ENCODE measurements at regions not wholly inside any gene's neighbourhood (a gene's known extent, or its start where the extent isn't known, plus 50 kb on each side); places are given as distances from the start of the nearest gene placed in this dataset.
A peak's percentile ranks its signal among the peaks of the same experiment; 100 is the strongest.

DNA sequence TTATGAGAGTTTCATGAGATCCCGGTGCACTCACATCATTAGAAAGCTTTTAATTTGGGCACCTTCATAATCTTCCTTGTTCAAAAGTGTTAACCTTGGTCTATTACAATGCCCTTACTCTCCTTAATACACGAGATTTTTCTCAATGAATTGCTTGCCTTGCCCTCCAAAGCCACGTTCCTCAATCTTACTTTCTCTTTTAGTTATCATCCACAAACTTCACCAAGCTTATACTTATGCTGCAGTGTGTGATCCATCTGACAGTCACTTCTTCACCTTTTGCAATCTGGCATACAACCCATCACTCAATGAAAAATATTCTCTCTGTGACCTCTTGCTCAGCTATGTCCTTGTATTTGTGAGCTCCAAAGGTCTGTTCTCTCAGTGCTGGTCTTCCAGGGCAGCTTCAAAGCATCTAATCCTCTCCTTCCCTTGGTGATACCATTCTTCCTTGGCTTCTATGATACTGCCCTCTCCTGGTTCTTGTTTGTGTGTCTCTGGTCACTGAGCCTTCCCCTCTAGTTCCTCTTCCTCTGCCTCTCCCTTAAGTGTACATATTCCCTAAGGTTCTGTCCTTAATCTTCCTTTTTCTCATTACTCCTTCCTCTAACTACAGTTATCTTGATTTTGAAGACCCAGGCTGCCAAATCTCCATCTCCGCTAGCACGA lies 202.2 kb upstream of the STARD13 start:
- WGBS = 87% methylated on average over 5 of the region's 5 CpGs
- H3K9ac ChIP-seq (ENCODE audit: low read depth in 1 of 2, low read length in 2 of 2) = no peak overlapping the region
- DNase-seq (ENCODE audit: low spot score) = no peak
- no peak overlapping the region for H3K4me3 ChIP-seq (ENCODE audit: low read depth in 1 of 3, low read length in 3 of 3)
- H3K4me1 ChIP-seq (ENCODE audit: control insufficient read depth in 4 of 4, insufficient read depth in 4 of 4, low read length in 3 of 4) = no peaks in the 10 kb centered on the region
- H3K9me3 ChIP-seq (ENCODE audit: control insufficient read depth in 4 of 4, low read length in 3 of 4) = peaks cover 0 to 8% (median 2%) of the 10 kb centered on the region in 4 donors
- no peak overlapping the region for H3K27ac ChIP-seq (ENCODE audit: low read depth in 1 of 2, low read length in 2 of 2)
- TF ChIP-seq YY1 (IDR thresholded peaks at IDR 0.05) (no peak), RAD21 (IDR thresholded peaks at IDR 0.05) (peak; percentile 64 to 77), SP1 (IDR thresholded peaks at IDR 0.05) (no peak), FOXA1 (IDR thresholded peaks at IDR 0.05) (no peak), NR2F2 (IDR thresholded peaks at IDR 0.05) (no peak), HNF4G (IDR thresholded peaks at IDR 0.05) (no peak), TAF1 (conservative IDR thresholded peaks at IDR 0.05) (no peak), HNF4A (conservative IDR thresholded peaks at IDR 0.05) (no peak), JUND (IDR thresholded peaks at IDR 0.05) (no peak), FOXA2 (IDR thresholded peaks at IDR 0.05) (no peak), GABPA (IDR thresholded peaks at IDR 0.05 in 1 of 2, conservative IDR thresholded peaks at IDR 0.05 in 1 of 2) (no peak), EGR1 (IDR thresholded peaks at IDR 0.05; ENCODE audit: low read depth in 2 of 2) (no peak)
- TF ChIP-seq, protein P1, sequence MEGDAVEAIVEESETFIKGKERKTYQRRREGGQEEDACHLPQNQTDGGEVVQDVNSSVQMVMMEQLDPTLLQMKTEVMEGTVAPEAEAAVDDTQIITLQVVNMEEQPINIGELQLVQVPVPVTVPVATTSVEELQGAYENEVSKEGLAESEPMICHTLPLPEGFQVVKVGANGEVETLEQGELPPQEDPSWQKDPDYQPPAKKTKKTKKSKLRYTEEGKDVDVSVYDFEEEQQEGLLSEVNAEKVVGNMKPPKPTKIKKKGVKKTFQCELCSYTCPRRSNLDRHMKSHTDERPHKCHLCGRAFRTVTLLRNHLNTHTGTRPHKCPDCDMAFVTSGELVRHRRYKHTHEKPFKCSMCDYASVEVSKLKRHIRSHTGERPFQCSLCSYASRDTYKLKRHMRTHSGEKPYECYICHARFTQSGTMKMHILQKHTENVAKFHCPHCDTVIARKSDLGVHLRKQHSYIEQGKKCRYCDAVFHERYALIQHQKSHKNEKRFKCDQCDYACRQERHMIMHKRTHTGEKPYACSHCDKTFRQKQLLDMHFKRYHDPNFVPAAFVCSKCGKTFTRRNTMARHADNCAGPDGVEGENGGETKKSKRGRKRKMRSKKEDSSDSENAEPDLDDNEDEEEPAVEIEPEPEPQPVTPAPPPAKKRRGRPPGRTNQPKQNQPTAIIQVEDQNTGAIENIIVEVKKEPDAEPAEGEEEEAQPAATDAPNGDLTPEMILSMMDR (IDR thresholded peaks at IDR 0.05; ENCODE audit: low read depth, low read length, missing input control) = peak; percentile 20
- TF ChIP-seq, protein P2, sequence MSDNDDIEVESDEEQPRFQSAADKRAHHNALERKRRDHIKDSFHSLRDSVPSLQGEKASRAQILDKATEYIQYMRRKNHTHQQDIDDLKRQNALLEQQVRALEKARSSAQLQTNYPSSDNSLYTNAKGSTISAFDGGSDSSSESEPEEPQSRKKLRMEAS (IDR thresholded peaks at IDR 0.05) = no peak
- TF ChIP-seq, protein P3, sequence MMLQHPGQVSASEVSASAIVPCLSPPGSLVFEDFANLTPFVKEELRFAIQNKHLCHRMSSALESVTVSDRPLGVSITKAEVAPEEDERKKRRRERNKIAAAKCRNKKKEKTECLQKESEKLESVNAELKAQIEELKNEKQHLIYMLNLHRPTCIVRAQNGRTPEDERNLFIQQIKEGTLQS (IDR thresholded peaks at IDR 0.05) = no peak
- TF ChIP-seq, protein P4, sequence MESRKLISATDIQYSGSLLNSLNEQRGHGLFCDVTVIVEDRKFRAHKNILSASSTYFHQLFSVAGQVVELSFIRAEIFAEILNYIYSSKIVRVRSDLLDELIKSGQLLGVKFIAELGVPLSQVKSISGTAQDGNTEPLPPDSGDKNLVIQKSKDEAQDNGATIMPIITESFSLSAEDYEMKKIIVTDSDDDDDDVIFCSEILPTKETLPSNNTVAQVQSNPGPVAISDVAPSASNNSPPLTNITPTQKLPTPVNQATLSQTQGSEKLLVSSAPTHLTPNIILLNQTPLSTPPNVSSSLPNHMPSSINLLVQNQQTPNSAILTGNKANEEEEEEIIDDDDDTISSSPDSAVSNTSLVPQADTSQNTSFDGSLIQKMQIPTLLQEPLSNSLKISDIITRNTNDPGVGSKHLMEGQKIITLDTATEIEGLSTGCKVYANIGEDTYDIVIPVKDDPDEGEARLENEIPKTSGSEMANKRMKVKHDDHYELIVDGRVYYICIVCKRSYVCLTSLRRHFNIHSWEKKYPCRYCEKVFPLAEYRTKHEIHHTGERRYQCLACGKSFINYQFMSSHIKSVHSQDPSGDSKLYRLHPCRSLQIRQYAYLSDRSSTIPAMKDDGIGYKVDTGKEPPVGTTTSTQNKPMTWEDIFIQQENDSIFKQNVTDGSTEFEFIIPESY (IDR thresholded peaks at IDR 0.05) = no peak
- H3K36me3 ChIP-seq (ENCODE audit: control insufficient read depth in 4 of 4, insufficient read depth in 3 of 4, low read depth in 1 of 4, low read length in 3 of 4) = no peaks in the 10 kb centered on the region
- H3K27me3 ChIP-seq (ENCODE audit: control insufficient read depth in 4 of 4, insufficient read depth in 4 of 4, low read length in 3 of 4) = no peaks in the 10 kb centered on the region

DNA sequence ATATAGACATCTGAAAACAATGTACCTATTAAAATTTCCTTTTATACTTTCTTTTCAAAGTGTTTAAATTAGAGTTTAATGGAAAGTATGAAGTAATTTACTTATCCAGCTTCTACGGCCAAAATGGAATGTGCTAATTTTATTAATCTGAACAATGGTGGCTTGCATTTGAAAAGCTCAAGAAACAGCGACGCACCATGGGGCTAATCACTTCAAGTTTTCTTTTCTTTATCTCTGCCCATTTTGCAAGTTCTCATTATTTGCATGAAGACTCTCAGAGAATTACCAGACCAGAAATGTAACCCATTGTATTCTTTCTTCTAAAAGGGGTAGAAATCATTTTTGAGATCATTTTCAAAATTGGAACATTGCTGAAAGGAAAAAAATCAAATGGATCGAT lies 204.0 kb upstream of the STARD13 start:
- no peak overlapping the region for H3K27ac ChIP-seq (ENCODE audit: low read depth in 1 of 2, low read length in 2 of 2)
- 96% methylated on average over 4 of the region's 4 CpGs for WGBS
- no peak for DNase-seq (ENCODE audit: low spot score)

More for the DNA sequence above, 204.0 kb upstream of the STARD13 start:
- no peak overlapping the region for H3K4me3 ChIP-seq (ENCODE audit: low read depth in 1 of 3, low read length in 3 of 3)
- no peaks in the 10 kb centered on the region for H3K27me3 ChIP-seq (ENCODE audit: control insufficient read depth in 4 of 4, insufficient read depth in 4 of 4, low read length in 3 of 4)
- no peak overlapping the region for H3K9ac ChIP-seq (ENCODE audit: low read depth in 1 of 2, low read length in 2 of 2)
- peaks cover 0 to 6% (median 6%) of the 10 kb centered on the region in 4 donors for H3K4me1 ChIP-seq (ENCODE audit: control insufficient read depth in 4 of 4, insufficient read depth in 4 of 4, low read length in 3 of 4)
- no peaks in the 10 kb centered on the region for H3K36me3 ChIP-seq (ENCODE audit: control insufficient read depth in 4 of 4, insufficient read depth in 3 of 4, low read depth in 1 of 4, low read length in 3 of 4)
- H3K9me3 ChIP-seq (ENCODE audit: control insufficient read depth in 4 of 4, low read length in 3 of 4) = peaks cover 0 to 3% (median under 1%) of the 10 kb centered on the region in 4 donors
- TF ChIP-seq, protein P2 (IDR thresholded peaks at IDR 0.05) = no peak
- TF ChIP-seq FOXA1 (IDR thresholded peaks at IDR 0.05) (no peak), HNF4A (conservative IDR thresholded peaks at IDR 0.05) (no peak), RAD21 (IDR thresholded peaks at IDR 0.05) (no peak), YY1 (IDR thresholded peaks at IDR 0.05) (no peak), FOXA2 (IDR thresholded peaks at IDR 0.05) (no peak), NR2F2 (IDR thresholded peaks at IDR 0.05) (no peak)
- TF ChIP-seq, protein P5, sequence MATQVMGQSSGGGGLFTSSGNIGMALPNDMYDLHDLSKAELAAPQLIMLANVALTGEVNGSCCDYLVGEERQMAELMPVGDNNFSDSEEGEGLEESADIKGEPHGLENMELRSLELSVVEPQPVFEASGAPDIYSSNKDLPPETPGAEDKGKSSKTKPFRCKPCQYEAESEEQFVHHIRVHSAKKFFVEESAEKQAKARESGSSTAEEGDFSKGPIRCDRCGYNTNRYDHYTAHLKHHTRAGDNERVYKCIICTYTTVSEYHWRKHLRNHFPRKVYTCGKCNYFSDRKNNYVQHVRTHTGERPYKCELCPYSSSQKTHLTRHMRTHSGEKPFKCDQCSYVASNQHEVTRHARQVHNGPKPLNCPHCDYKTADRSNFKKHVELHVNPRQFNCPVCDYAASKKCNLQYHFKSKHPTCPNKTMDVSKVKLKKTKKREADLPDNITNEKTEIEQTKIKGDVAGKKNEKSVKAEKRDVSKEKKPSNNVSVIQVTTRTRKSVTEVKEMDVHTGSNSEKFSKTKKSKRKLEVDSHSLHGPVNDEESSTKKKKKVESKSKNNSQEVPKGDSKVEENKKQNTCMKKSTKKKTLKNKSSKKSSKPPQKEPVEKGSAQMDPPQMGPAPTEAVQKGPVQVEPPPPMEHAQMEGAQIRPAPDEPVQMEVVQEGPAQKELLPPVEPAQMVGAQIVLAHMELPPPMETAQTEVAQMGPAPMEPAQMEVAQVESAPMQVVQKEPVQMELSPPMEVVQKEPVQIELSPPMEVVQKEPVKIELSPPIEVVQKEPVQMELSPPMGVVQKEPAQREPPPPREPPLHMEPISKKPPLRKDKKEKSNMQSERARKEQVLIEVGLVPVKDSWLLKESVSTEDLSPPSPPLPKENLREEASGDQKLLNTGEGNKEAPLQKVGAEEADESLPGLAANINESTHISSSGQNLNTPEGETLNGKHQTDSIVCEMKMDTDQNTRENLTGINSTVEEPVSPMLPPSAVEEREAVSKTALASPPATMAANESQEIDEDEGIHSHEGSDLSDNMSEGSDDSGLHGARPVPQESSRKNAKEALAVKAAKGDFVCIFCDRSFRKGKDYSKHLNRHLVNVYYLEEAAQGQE (IDR thresholded peaks at IDR 0.05) = no peak
- TF ChIP-seq, protein P3 (IDR thresholded peaks at IDR 0.05) = no peak
- TF ChIP-seq, protein P4 (IDR thresholded peaks at IDR 0.05) = no peak
- TF ChIP-seq, protein P1 (IDR thresholded peaks at IDR 0.05; ENCODE audit: low read depth, low read length, missing input control) = no peak
